ENCODE measurements at regions not wholly inside any gene's neighbourhood (a gene's known extent, or its start where the extent isn't known, plus 50 kb on each side); places are given as distances from the start of the nearest gene placed in this dataset.

DNA sequence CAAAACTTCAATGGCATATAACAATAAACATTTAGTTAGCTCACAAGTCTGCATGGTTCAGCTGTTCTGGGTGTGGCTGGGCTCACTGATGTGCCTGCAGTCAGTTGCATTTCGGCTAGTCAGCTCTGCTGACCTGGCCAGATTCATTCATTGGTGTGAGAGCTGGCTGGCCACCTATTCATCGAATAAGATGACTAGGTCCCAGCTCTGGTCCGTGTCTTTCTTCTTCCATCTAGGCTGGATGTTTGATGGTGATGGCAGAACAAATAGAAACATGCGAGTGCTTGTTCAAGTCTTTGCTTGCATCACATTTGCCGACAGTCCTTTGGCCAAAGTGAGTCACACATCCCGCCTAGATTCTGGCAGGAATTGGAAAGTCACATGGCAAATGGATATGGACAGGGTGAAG is 203.3 kb upstream of the CRY1 start:
- TF ChIP-seq, protein P1, sequence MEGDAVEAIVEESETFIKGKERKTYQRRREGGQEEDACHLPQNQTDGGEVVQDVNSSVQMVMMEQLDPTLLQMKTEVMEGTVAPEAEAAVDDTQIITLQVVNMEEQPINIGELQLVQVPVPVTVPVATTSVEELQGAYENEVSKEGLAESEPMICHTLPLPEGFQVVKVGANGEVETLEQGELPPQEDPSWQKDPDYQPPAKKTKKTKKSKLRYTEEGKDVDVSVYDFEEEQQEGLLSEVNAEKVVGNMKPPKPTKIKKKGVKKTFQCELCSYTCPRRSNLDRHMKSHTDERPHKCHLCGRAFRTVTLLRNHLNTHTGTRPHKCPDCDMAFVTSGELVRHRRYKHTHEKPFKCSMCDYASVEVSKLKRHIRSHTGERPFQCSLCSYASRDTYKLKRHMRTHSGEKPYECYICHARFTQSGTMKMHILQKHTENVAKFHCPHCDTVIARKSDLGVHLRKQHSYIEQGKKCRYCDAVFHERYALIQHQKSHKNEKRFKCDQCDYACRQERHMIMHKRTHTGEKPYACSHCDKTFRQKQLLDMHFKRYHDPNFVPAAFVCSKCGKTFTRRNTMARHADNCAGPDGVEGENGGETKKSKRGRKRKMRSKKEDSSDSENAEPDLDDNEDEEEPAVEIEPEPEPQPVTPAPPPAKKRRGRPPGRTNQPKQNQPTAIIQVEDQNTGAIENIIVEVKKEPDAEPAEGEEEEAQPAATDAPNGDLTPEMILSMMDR (IDR thresholded peaks at IDR 0.05; ENCODE audit: insufficient read depth, low read length, poor library complexity, severe bottlenecking), result no peak
- no peak for TF ChIP-seq EZH2phosphoT487 (conservative IDR thresholded peaks at IDR 0.05; ENCODE audit: low read length)

Measured in SU-DHL-6 (cell line).